Dedifferentiated amniotic fluid mesenchymal stem cell (primary cell): ENCODE measurements at regions not wholly inside any gene's neighbourhood (a gene's known extent, or its start where the extent isn't known, plus 50 kb on each side); places are given as distances from the start of the nearest gene placed in this dataset.

ENCODE experiments used
- DNase-seq: peaks from one replicate; pipeline ENCODE4 v3.0.0-alpha.2; 2016; ENCODE audit errors: extremely low spot score

DNA sequence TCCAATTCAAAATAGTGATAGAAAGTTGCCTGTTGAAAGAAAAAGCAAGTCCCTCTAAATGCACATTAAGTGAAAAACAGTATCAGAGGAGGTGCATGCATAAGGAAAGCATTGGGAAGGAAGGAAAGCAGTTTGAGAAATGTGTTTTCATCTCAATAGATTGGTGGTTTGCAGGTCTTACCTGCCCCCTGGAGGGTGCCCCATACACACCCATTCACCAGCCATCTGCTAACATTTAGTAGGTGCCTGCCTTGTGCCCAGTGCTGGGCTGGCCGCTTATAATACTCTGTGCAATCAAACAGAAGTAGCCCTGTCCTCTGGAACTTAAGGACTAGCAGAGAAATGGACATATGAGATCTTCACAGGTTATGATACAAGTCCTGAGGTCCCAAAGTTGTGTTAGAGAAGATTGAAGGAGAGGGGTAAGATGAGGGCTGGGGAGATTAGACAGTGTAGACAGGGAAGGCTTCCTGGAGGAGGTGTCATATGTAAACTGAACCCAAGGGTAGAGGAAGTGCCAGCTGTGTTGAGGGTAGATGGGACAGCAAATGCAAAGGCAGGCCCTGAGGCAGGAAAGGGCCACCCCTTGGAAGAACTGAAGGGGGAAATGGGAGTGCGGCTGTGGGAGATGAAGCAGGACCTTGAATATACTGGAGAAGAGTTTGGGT is 184.2 kb downstream of the MN1 start:
- no peak for DNase-seq

DNA sequence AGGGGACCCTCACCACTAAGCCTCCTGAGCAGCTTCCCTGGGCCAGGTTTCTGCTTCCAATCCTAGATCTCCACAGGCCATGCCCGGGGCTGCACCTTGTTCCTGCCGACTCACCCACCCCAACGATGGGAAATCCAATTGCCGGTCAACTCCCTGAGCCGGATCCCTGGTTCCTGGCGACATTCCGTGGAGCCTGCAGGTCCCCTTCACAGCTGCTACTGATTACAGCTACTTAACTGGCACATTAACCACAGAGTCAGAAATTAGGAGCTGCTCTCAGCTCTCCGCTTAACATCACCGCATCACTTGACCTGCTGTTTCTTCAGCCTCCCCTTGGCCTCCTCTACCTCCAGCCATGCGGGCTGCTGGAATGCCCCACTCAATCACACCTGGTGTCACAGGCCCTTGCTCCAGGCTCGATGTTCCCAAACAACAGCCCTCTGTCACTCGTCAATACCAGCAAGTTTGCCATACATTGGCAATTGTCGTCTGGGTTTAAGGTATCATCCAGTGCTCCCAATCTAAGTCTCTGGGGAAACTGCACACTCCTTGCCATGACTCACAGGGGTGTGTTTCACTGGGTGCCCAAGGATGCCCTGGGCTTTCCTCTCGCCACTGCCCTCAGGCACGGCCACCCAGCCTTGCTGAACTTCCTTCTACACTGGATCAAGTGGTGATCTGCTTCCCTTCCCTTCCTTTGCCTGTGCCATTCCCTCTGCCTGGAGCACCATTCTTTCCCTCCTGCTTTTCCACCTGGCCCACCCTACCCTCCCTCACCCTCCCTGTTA is 181.0 kb downstream of the MN1 start:
- no peak for DNase-seq

DNA sequence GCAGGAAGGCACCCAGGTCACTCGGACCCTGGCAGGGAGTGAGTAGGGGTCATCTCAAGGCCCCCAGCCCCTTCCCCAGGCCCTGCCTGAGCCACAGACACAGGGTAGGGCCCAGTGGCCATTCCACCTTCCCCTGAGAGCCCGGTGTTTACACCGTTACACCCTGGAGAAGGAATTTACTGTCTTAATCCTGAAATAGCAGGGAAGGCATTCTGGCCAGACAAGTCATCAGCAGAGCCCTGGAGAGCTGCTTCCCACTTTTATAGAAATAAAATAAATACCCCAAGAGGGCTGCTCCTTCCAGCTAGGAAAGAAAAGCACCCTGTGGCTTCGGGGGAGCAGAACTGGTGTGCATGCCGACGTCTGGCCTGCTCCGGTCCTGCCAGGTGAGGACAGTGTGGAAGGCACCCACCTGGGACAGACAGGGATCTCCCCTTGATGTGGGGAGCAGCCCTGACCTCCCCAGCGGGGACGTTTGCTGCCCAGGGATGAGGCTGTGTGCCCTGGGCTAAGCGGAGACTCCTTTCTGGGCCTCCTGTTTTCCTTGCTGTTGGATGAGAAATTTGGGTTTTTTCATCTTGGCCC is 180.0 kb downstream of the MN1 start:
- no peak for DNase-seq

DNA sequence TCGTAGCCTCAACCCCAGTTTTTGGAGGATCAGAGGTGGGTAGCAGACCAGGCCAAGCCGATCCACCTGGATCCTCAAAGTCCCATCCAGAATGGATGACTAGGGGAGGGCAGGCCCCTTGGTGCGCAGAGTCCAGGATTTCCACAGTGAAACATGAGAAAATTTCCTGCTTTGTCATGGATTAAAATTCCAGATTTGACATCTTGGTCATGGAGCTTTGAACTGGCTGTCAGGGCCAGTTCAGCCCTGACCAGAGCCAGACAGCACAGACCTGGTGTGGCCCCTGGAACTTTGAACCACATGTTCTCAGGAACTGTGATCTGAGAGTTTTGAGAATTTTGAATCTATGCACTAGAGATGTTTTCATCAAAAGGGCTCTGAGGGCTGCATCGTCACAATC is 177.5 kb downstream of the MN1 start:
- DNase-seq: no peak

DNA sequence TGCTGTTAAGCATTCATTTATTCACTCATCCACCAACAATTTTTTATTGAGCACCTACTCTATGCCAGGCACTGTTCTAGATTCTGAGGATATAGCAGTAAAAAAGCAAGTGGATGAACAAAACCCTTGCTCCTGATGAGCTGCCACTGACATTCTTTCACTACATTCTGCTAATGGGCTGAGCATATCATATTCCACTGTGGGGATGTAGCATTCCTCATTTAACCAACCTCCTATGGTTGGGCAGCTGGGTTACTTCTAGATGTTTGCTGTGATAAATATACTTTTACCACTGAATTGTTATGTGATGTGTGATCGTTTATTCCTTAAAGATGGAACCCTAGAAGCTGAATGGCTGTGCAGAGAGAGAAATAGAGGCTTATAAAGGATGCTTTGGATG is 176.9 kb downstream of the MN1 start:
- no peak for DNase-seq

DNA sequence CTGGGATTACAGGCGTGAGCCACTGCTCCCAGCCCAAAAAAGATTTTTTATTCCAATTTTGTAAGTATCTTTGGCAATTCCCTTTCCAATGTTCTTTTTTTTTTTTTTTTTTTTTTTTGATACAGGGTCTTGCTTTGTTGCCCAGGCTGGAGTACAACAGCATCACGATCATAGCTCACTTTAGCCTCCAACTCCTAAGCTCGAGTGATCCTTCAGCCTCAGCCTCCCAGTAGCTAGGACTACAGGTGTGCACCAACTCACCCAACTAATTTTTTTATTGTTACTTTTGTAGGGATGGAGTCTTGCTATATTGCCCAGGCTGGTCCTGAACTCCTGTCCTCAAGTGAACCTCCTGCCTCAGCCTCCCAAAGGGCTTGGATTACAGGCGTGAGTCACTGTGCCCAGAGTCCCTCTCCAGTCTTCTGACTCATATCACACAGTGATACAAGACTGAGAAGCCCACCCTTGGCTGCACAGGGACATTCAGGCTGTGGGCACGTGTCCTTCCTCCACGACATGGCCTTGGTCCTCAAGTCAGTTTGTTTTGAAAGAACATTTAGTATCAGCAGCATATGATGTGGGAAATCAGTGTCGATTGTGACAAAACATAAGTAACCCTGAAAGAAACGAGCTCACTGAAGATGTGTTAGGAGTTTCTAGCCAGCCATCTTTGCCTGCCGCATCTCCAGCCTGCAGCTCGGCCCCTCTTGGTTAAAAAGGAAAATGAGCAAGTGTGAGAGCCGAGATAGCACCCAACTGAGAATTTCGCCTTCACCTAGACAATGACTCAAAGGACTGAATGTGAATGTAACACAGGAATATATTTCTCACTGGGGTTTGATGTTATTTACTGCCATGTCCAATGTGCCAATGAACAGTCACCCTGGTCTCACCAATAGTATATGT is 175.5 kb downstream of the MN1 start:
- no peak for DNase-seq

DNA sequence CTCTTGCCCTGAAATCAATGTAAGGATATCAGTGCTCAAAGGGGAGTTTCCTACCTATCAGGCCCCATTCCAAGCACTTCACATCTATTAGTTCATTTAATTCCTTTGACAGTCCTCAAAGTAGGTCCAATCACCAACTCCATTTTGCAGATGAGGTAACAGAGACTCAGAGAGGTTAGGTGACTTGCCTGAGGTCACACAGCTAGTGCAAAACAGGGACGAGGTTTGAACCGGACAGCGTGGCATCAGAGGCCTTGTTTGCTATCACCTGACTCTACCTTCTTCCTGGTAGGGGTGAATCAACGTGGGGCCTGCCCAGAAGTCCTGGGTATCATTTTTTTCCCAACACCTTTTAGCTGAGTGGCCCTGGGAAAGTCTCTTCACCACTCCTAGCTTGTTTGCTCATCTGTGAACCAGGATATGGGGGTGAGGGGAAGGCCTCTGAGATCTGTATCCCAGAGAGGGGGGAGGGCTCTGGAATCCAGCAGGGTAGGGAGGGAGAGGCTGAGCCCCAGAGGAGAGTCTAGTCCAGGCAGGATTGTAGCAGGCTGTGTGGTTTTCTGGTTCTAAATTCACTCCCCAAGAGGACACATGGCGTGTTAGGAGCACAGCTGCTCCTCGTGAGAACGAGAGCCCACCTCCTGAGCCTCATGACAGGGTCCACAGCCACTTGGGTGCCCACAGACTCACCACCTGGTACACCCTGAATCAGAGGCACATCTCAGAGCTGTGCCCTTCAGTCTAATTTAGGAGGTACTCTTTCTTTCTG is 174.7 kb downstream of the MN1 start:
- DNase-seq: no peak

DNA sequence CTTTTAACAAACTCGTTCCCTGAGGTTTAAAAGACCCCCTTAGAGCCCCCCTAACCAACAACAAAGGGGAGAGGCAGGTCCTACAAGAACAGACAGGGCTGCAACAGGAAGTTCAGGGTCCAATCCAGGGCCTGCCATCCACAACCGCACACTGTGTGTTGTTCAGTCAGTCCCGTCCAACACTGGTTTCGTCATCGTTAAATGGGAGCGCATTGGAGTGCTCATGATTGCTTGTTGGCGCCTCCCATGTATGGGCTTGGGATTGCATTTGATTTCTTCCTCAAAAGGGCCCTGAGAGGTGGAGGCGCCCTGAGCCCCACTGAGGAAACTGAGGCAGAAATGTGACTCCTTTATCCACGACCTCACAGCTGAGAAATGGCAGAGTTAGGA is 174.1 kb downstream of the MN1 start:
- DNase-seq: no peak

DNA sequence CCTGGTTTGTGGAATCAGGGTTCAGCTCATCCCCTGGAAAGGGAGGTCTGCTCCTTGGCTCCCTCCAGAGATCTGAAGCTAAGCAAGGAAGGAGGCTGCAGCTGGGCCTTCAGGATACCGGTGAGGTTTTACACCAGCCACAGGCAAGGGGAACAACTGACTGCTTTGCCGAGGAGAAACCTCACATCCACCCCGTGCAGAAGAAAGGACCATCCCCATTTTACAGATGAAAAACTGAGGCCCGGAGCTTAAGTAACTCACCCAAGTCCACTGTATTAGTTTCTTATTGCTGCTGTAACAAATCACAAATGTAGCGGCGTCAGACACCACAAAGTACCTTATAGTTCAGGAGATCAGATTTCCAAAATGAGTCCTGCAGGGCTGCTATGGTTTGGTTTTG is 173.7 kb downstream of the MN1 start:
- DNase-seq: no peak

DNA sequence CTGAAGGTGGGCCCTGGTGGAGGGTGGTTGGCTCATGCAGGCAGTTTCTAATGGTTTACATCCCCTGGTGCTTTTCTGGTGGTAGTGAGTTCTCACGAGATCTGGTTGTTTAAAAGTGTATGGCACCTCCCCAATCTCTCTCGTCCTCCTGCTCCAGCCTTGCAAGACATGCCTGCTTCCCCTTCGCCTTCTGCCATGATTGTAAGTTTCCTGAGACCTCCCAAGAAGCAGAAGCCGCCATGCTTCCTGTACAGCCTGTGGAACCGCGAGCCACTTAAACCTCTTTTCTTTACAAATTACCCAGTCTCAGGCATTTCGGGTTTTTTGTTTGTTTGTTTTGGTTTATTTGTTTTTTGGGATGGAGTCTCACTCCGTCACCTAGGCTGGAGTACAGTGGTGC is 173.2 kb downstream of the MN1 start:
- no peak for DNase-seq

DNA sequence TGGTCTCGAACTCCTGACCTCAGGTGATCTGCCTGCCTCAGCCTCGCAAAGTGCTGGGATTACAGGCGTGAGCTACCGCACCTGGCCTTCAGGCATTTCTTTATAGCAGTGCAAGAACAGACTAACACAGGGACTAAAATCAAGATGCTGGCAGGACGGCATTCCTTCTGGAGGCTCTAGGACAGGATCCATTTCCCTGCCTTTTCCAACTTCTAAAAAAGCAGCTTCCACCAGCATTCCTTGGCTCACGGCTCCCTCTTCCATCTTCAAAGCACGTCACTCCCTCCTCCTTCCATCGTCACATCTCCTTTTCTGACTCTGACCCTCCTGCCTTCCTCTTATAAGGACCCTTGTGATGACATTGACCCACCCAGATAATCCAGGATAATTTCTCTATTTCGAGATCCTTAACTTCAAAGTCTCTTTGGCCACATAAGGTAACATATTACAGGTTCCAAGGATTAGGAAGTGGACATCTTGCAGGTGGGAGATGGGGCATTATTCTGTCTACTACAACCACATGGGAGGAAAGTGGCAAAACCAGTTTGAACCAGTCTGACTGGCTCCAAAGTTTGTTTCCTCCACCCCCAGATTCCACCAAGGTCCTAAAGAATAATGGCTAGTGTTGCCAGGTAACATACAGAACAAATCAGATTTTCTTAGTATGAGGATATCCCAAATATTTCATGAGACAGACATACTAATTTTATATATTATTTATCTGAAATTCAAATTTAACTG is 172.5 kb downstream of the MN1 start:
- no peak for DNase-seq

DNA sequence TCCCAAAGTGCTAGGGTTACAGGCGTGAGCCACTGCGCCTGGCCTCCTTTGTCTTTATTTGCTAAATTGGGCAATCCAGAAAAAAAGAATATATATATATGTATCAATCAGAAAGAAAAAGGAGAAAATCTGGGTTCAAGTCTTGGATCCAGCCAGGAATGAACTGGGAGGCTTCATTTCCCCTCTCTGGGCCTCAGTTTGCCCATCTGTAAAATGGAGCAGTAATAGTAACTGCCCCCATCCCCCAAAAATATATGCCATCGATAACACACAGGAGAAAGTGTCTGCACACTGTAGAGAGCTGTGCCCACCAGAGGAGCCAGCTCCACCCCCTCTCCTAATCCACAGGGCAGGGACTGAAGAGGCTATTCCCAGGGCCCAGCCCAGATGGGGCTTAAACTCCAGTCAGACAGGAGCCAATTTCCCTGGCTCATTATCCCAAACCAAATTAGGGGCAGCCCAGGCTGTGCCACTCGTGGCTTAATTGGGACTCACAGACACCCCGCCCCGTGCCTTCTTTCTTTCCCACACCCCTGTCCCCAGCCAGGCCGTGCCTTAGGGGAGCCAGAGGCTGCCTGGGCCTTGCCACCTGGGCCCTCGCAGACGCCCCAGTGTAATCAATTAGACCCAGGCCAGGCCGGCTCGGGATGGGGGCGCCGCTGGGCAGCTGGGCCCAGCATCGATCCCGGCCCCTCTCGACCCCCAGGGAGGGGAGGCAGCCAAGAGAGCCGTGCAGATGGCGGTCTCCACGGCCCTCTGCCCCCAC is 171.5 kb downstream of the MN1 start:
- no peak for DNase-seq

DNA sequence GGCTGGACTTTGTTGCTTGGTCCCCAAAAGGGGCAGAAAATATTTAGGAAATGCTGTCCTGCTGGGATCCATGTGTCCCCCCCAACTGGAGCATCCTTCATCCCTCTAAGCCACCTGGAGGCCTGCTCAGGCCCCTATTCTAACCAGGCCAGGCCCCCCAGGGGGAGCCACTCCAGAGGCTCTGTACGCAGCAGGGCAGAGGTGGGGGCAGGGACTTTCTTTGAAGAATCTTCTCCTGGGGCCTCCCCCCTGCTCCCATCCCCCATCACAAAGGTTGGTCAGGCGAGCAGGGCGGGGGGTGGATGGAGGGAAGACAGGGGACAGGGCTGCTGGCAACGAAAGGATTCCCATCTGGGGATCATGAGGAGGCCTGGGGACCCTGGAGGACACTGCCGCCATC is 170.8 kb downstream of the MN1 start:
- DNase-seq: no peak

DNA sequence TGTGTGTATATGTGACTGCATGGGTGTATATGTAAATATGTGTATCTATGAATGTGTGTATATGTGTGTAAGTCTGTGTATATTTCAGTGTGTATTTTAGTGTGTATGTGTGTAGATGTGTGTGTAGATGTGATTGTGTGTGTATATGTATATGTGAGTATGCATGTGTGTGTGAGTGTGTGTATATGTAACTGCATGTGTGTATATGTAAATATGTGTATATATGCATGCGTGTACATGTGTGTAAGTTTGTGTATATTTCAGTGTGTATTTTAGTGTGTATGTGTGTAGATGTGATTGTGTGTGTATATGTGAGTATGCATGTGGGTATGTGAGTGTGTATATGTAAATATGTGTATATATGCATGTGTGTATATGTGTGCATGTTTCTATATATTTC is 169.9 kb downstream of the MN1 start:
- DNase-seq: no peak

DNA sequence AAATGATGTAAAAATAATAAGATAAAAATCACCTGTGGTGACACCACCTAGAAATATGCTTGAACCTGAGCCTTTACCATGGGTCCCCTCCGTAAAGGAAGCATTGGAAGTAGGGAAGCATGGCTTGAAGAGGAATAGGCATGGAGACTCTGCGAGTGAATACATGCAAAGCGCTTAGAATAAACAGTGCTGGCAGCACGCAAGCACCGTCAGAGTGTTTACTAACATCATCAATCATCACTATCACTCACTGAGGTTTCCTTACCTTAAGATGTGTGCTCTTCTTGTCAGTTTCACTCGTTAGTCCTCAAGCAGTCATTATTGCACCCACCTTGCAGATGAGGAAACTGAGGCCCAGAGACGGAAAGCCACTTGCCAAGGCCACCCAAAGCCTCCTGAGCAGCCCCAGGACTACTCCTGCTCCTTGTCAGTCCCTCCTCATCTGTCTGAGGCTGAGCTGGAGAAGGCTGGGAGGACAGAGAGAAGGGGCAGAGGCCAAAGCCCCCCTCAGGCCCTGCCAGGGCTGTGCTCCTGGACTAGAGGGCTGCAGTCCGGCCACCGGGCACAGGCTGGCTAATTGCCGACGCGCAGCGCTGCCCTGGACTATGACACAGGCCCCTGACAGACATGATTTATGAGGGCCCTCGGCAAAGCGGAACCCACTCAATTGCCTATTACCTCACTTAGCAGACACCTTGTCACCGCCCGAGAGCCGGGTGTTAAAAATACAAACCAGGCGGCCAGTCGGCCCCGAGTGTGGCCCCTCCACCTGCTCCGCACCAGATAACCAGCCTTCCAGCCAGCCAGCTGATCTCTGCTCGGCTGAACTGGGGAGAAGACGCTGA is 168.9 kb downstream of the MN1 start:
- DNase-seq: no peak

DNA sequence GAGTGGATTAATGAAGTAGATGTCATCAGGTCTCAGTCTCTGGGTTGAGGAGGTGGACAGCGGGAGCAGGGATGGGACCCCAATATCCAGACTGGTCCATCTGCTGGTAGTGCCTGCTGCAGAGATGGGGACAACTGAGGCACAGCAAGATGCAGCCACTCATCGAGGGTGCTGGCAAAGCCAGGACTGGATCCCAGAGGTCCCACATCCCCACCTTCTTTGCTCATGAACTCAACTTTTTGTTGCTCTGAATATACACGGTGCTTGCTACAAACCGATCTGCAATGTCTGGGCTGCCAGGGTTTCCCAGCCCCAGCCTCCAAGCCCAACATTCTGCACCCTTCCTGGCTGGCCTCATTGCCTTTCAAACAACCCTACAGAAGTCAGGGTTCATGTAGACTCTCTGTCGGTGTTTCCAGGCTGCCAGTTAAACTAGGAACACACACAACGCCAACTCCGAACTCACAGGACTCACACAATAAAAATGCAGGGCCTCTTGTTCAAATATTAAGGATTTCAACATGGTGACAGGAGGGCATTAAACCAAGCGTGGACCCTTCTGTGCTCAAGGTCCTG is 168.2 kb downstream of the MN1 start:
- no peak for DNase-seq

DNA sequence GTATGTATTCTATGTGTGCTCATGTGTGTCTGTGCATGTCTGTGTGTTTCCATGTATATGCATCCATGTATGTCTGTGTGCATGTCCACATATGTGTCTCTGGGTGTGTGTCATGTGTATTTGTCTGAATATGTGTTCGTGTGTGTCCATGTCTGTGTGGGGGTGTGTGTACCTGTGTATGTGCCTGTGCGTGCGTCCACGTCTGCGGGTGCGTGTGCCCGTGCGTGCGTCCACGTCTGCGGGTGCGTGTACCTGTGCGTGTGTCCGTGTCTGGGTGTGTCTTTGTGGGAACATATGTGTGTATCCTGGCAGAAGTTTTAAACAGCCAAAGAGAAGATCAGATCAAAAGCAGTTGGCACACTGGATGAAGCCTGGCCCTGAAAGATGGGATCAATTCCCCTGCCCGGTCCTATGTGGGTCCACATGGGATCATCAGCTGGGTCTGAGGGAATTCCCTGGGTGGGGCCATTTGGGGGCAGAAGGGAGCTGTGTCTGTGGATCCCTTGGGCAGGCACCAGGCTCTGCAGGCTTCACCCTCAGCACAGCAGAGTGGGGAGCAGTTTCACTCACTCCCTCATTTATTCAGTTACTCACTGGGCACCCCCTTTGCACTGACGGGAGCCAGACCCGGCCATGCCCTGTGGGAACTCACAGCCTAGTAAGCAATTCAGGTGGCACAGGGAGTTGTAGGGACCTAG is 167.4 kb downstream of the MN1 start:
- no peak for DNase-seq

DNA sequence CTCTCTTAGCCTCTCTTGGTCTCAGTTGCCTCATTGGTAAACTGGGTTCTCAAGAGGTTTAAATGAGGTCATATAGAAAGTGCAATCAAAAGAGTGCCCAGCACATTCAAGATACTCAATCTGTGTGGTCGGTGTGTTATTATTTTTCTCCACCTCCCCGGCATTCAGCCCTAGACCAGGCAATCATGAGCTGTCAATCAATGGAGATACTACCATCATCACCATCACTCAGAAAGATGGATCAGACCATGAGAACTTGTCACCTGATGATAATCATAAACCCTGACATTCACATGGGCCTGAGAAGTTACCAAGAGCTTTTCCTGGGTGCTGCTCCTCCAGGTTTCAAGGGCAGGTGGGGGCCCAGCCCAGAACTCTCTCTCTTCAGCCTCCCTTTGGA is 166.1 kb downstream of the MN1 start:
- DNase-seq: no peak
